CD4-positive, alpha-beta T cell treated with Interferon gamma for 1 hour (primary cell): ENCODE measurements at regions not wholly inside any gene's neighbourhood (a gene's known extent, or its start where the extent isn't known, plus 50 kb on each side); places are given as distances from the start of the nearest gene placed in this dataset.

Source experiments
- DNase-seq: peaks from one replicate; pipeline ENCODE4 v3.0.0-alpha.2; 2020

GRCh38 chr21:41048623-41049022 is 119.3 kb upstream of the BACE2 start:
- no peak for DNase-seq

DNA sequence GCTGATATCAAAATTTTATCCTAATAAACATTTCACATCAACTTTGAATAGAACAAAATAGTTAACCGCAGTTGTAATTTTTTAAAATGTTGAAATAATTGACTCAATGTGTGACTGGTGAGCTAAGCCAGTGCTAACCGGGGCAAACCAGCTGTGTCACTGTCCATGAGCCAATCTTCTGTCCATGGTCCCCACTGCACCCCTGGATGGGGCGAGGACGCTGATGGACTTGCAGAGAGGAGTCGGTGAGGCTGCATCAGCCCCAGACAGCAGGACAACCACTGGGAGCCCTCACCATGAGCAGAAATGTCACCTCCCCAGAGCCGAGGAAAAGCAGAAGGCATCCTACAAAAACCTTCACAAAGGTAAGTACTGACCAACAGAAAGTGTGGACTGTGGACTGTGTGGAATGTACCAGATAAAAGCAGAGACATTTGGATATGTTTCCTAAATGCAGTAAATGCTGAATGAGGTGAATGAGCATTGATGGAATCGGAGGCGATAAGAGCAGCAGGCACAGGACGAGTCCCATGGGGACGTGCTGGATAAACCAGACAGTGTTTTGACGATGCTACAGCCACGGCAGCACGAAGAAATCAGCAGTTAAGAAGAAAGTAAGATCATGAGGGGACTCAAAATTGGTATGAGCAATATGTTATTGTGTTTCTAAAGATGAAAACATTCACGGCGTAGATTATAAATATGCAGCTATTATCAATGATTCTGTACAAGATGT is 115.0 kb upstream of the BACE2 start:
- DNase-seq, result no peak

GRCh38 chr21:41054018-41054578 is 113.9 kb upstream of the BACE2 start:
- no peak for DNase-seq

GRCh38 chr21:41055266-41055665 is 112.7 kb upstream of the BACE2 start:
- no peak for DNase-seq

DNA sequence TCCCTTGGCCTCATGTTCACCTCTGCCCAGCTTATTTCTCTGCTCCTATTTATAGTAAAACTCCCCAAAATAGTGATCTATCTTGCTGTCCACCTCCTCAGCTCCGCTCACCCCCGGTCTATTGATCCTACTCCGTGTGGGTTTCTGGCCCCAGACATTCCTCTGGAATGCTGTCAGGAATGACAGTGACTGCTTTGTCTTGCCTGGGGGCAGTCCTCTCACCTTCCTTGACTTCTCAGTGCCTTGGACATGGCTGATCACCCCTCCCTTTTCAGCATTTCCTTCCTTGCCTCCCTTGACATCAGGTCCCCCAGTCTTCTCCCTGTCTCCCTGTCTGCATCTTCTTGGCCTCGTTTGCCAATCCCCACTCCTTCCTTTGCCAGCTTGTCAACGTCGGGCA is 108.1 kb upstream of the BACE2 start:
- no peak for DNase-seq

- no peak for DNase-seq
These were observed 106.3 kb upstream of the BACE2 start for GRCh38 chr21:41061701-41062100.

GRCh38 chr21:41064334-41064791 is 103.6 kb upstream of the BACE2 start:
- DNase-seq, result no peak

DNA sequence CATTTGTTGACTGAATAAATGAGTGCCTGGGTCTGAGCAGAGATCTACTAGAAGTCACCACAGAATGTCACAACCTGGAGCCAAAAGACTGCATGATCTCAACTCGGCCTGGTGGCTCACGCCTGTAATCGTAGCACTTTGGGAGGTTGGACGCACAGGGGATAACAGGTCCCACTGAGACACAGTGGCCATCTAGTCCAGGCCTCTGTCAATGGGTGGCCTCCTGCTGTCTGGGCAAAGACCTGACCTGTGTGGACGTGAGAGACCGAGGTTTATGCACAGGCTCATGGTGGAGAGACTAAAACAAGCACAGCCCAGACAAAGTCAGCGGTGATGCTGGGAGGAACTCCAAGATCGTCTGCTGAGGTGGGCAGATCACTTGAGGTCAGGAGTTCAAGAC is 103.0 kb upstream of the BACE2 start:
- DNase-seq, result no peak

DNA sequence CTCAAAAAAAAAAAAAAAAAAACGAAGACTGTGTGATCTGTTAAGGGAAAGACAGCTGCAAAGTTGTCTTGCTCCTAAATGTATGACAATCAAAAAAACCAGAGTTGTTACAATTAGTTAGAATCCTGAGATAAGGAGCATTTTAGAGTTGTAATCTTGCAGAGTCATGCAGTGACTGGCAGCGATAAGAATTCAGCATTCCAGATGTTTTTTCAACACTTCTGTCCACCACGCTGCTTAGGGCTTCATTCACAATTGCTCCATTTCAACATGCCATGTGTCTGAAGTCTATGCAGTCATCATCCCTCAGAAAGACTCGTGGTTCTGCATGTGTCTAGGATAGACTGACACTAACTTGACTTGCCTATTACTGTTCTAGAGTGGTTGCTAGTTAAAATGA is 102.4 kb upstream of the BACE2 start:
- no peak for DNase-seq

DNA sequence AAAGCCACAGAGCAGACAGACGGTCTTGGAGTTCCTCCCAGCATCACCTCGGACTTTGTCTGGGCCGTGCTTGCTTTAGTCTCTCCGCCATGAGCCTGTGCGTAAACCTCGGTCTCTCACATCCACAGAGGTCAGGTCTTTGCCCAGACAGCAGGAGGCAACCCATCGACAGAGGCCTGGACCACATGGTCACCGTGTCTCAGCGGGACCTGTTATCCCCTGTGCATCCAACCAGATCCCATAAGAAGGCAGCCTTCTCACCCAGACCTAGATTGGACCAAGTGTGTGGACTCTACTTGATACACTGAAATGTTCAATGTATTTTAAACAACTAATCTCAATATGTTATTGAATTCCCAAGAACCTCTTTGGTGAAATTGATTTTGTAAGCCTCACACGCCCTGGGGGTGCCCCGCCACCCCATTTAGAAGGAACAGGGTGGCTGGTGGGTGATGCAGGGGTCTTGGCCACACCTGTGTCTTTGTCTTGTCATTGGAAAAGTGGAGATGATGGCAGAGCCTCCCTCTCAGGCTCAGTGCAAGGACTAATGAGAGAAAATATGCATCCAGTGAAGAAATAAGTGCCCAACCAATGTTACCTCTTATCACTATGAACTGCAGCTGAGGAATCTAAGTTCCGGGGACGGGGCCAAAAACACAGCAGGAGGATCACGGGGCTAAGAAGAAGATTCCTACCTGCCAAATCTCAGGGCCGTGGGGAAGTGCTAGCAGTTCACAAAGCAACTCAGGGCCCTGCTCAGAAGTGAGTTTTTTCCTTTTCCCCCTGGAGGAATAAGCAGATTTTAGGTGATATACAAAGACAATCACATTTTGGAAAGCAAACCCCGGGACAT is 101.6 kb upstream of the BACE2 start:
- DNase-seq, result no peak

GRCh38 chr21:41067709-41068108 is 100.3 kb upstream of the BACE2 start:
- DNase-seq, result no peak

- DNase-seq, result no peak
These were observed 99.5 kb upstream of the BACE2 start for GRCh38 chr21:41068496-41068895.

DNA sequence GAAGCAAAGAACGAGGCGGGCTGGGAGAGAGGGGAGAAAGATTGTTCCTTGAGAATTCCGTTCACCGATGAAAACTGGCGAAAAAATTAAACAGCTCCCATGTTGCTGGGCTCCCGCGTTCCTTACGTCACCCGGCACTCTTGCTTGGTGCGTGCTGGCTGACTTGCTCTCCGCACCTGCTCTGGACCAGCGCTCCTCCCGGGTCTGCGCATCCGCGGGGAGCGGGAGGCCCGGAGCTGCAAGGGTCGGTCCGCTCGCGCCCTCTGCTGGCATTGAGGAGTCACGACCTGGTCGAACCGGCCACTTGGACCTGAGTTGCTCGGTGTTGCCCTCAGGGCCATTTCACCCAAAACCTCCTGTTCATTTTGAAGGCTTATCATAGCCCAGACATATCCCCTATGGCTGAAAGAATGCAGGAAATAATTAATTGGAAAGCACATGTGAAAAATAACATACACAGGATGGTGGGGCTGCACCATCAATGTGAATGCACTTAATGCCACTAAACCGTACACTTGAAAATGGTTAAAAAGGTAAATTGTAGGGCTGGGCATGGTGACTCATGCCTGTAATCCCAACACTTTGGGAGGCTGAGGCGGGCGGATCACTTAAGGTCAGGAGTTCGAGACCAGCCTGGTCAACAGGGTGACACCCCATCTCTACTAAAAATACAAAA is 98.9 kb upstream of the BACE2 start:
- peak; percentile 39 for DNase-seq

GRCh38 chr21:41070284-41070683 is 97.7 kb upstream of the BACE2 start:
- DNase-seq, result no peak

DNA sequence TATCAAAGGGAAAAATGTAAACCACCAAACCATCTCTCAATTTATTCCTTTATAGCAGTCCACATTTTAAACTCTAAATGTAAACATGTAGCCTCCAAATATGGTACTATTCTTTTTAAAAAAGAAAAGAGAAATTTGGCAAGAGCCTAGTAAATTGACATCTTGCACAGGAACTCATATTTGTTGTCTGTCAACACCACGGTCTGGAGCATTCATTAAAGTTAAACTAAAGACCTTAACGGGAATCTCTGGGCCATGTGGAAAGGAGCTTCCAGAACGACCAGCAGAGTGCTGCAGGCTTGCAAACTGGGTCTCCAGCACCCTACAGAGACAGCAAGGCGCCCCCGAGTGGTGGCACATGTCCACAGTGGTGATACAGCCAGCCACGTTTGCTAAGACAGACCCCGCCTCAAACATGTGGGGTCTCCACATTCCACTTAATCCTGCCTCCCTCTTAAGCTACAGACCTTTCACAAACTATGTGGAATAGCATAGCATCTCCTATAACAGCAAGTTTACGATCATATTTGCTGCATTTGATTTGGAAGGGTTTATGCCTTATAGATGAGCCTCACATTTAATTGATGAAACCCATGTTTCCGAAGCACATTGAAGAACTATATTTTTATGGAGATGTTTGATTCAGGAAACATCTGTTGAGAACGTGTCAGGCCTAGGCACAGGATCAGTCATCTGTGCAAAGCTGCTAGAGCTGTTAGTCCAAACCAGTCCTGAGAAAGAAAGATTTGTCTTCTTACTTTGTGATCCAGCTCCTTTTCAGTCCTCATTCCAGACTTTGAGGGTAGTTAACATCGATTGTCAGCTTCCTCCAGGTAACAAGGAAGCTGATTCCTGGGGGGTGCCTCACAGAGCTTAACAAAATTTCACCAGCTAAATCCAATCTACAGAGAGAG is 96.4 kb upstream of the BACE2 start:
- DNase-seq, result no peak

- DNase-seq, result no peak
These were observed 94.4 kb upstream of the BACE2 start for GRCh38 chr21:41073558-41073957.

DNA sequence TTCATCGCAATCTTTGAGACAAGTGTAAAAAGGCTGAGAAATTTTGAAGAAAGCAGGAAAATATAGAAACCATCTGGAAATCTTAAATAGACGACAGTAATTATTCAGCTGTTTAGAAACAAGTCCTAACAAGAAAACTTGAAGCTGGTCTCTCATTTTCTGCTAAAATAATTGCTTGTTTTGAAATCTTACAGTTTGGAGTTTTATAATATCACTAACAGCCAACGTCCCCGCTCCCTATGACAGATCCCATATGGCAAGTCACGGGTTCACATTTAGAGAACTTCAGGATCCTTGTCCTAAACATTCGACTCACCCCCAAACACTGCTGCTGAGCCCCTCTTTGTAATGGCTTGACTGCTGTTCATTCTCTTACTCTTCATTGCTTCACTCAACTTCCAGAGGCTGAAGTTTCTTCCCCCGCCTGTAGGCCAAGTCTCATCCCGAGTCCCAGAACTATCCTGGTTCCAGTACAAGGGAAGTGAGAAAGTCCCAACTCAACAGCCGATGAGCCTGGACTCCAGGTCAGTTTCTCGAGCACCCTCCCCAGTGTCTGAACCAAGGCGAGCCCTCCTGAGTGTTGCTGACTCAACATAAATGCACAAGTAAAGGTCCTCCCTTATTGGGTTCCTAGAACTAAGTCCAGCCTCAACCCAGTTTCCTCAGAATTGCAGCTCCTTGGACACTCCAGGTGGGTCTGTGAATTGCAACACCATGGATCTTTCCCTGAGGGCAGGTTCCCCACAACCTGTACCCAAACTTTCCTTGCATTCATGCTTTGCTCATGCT is 93.4 kb upstream of the BACE2 start:
- DNase-seq, result no peak

GRCh38 chr21:41075656-41076055 is 92.3 kb upstream of the BACE2 start:
- no peak for DNase-seq

DNA sequence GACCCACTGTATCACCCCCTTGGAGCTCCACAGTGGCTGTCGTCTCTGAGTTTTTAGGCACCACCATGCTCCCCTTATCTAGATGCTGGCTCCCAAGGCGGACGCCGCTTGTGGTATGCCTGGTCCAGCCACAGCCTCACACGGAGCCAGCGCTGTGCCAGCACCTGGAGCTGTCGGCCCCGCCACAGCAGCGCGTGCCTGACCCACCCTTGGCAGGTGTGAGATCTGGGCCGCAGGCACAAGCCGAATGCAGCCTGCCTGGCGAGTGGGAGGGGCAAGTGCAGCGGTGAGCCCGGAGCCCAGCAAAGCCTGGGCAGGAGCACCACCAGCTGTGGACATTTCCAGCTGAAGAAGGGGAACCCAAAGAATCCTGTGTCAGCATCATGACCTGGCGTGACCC is 91.9 kb upstream of the BACE2 start:
- no peak for DNase-seq

DNA sequence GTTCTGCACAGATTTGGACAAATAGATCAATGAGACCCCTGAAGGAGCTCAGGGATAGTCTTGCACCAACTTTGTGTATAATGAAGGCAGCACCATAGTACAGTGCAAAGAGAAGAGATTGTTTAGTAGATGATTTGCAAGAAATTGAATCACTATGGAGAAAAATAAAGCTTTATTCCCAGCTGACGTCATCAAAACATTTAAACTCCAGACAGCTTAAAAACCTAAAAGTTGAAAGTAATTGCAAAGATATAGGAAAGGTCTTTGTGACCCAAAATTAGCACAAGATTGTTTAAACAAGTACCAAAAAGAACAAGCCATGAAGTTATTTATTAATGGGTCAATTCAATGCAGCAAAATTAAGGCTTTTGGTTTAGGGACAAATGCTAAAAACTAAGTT is 88.8 kb upstream of the BACE2 start:
- DNase-seq, result no peak

DNA sequence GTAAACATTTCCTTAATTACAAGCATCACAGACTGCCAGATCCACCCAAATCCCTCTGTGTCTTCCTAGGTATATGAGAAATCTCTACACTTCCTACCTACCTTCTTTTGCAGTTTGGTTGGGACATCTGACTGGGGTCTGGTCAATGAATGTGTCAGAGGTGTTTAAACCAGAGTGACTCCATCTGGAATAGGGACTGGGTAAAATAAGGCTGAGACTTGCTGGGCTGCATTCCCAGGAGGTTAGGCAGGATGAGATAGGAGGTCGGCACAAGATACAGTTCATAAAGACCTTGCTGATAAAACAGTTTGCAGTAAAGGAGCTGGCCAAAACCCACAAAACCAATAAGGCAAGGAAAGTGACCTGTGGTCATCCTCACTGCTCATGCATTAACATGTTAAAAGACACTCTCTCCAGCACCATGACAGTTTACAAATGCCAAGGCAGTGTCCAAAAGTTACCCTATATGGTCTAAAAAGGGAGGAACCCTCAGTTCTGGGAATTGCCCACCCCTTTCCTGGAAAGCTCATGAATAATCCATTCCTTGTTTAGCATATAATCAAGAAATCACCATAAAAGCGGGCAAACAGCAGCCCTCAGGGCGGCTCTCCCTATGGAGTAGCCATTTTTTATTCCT is 87.4 kb upstream of the BACE2 start:
- DNase-seq, result no peak
